Endothelial cell of umbilical vein (primary cell): ENCODE measurements at regions not wholly inside any gene's neighbourhood (a gene's known extent, or its start where the extent isn't known, plus 50 kb on each side); places are given as distances from the start of the nearest gene placed in this dataset.
A peak's percentile ranks its signal among the peaks of the same experiment; 100 is the strongest.

ENCODE experiments used
- BruUV-seq: library from RNA; stranded (reverse); fragments of 400-500 nt; replicated peaks from 2 replicates; lab custom pipeline; 2021; lab: Mats Ljungman, UMichigan
- CTCF ChIA-PET: fragments of 300-600, 350-600 bp; sonication (Branson Sonifier 250); formaldehyde crosslinking; loops from one replicate; lab custom pipeline; 2021; ENCODE audit warnings: antibody characterized with exemption, inconsistent platforms; lab: Charles Lee
- POLR2A ChIA-PET: fragments of 300-600, 350-600 bp; sonication (Branson Sonifier 250); formaldehyde crosslinking; loops from one replicate; lab custom pipeline; 2021; ENCODE audit warnings: antibody characterized with exemption, inconsistent platforms; lab: Charles Lee
- DNase-seq: peaks from one replicate; pipeline ENCODE4 v3.0.0-alpha.2; 2011; ENCODE audit warnings: low read depth, low spot score
- FAIRE-seq: peaks from 2 replicates; lab custom pipeline; 2011; peaks lifted over from hg19 to GRCh38; lab: Jason Lieb, UNC
- H2AFZ ChIP-seq: 2 replicates; pipeline ENCODE4 v1.6.0; 2012; ENCODE audit warnings: low read depth, low read length, control low read depth, inconsistent platforms
- H3K27ac ChIP-seq: 2 replicates; pipeline ENCODE4 v1.5.1; 2011; ENCODE audit warnings: low read depth, mild to moderate bottlenecking, control low read depth, low read length, moderate library complexity; ENCODE audit not compliant: insufficient read depth
- H3K27me3 ChIP-seq, 2 experiments: 2 replicates each; pipeline versions ENCODE4 v1.6.0 to v1.6.1; 2011; ENCODE audit warnings: low read length in 2 of 2, mixed read lengths in 1 of 2; ENCODE audit not compliant: control insufficient read depth in 2 of 2, insufficient read depth in 2 of 2
- H3K36me3 ChIP-seq, 2 experiments: 2 replicates in 1 of 2; 3 replicates in 1 of 2; pipeline ENCODE4 v1.5.1; 2011; ENCODE audit warnings: low read length in 2 of 2, mild to moderate bottlenecking in 1 of 2, moderate library complexity in 1 of 2; ENCODE audit not compliant: control insufficient read depth in 2 of 2, insufficient read depth in 2 of 2; ENCODE audit errors: extremely low read depth in 1 of 2
- H3K4me1 ChIP-seq: 3 replicates; pipeline ENCODE4 v1.5.1; 2011; ENCODE audit warnings: mild to moderate bottlenecking, low read length; ENCODE audit not compliant: control insufficient read depth, insufficient read depth; ENCODE audit errors: extremely low read depth
- H3K4me2 ChIP-seq: 2 replicates; pipeline ENCODE4 v1.6.1; 2011; ENCODE audit warnings: low read length, control low read depth, mixed read lengths; ENCODE audit not compliant: insufficient read depth
- H3K4me3 ChIP-seq, 3 experiments: fragments of 200-600 bp in 1 of 3; sonication (generic), shearing (Covaris generic) in 1 of 3; replicated peaks in 1 of 3; 2 replicates each; pipeline ENCODE4 v1.5.1; 2011 to 2016; ENCODE audit warnings: control low read depth in 3 of 3, low read length in 3 of 3, mild to moderate bottlenecking in 2 of 3, inconsistent platforms in 1 of 3, low read depth in 1 of 3, moderate library complexity in 1 of 3; ENCODE audit not compliant: insufficient read depth in 1 of 3
- H3K79me2 ChIP-seq: 2 replicates; pipeline ENCODE4 v1.6.0; 2012; ENCODE audit warnings: low read length, inconsistent platforms; ENCODE audit not compliant: control insufficient read depth, insufficient read depth
- H3K9ac ChIP-seq: replicated peaks from 2 replicates; pipeline ENCODE3; 2011; ENCODE audit warnings: low read length, control low read depth; ENCODE audit not compliant: insufficient read depth; ENCODE audit errors: extremely low read depth
- H3K9me1 ChIP-seq: replicated peaks from 3 replicates; pipeline ENCODE4 v1.6.0; 2011; ENCODE audit warnings: mild to moderate bottlenecking, low read length; ENCODE audit not compliant: control insufficient read depth, insufficient read depth; ENCODE audit errors: extremely low read depth
- H3K9me3 ChIP-seq: replicated peaks from 2 replicates; pipeline ENCODE4 v1.5.1; 2012; ENCODE audit warnings: low read length, inconsistent platforms; ENCODE audit not compliant: control insufficient read depth, insufficient read depth
- H4K20me1 ChIP-seq: replicated peaks from 2 replicates; pipeline ENCODE3; 2011; ENCODE audit warnings: mild to moderate bottlenecking, low read length; ENCODE audit not compliant: control insufficient read depth, insufficient read depth; ENCODE audit errors: extremely low read depth
- GATA2 ChIP-seq: IDR thresholded peaks from 2 replicates; pipeline ENCODE4 v1.7.0; 2011; ENCODE audit warnings: low read depth, mild to moderate bottlenecking, moderate library complexity, mixed read lengths, low read length; ENCODE audit not compliant: insufficient read length, insufficient read depth
- MYC ChIP-seq: IDR thresholded peaks from one replicate; pipeline ENCODE4 v1.6.1; 2011; ENCODE audit warnings: mild to moderate bottlenecking, low read depth, low read length
- POLR2A ChIP-seq: IDR thresholded peaks from 2 replicates; pipeline ENCODE4 v1.6.1; 2012; ENCODE audit warnings: low read depth, mild to moderate bottlenecking, control low read depth, low read length
- dilution Hi-C: fragments of 300-500 bp; cut with MboI; formaldehyde crosslinking; loops from one replicate; pipeline ENCODE4 v1.15.0; 2019; ENCODE audit warnings: low sequenced_read_pairs; ENCODE audit not compliant: extremely low pct_ligation_motif_present
- intact Hi-C: fragments of 100-400 bp; cut with micrococcal nuclease; formaldehyde crosslinking; loops from one replicate; pipeline ENCODE4 v1.10.0; 2022
- TF ChIP-seq, protein P1 (sequence below): IDR thresholded peaks from 2 replicates; pipeline ENCODE4 v1.6.1; 2011; ENCODE audit not compliant: insufficient read depth, insufficient read length
- TF ChIP-seq, protein P2 (sequence below), 2 donors: IDR thresholded peaks; 1 replicate in 1 of 2; 2 replicates in 1 of 2; pipeline ENCODE4 v1.5.1; 2011; ENCODE audit warnings: low read length in 2 of 2, mild to moderate bottlenecking in 2 of 2, moderate library complexity in 2 of 2, control low read depth in 1 of 2, inconsistent platforms in 1 of 2, low read depth in 1 of 2; ENCODE audit not compliant: insufficient read depth in 1 of 2; ENCODE audit errors: extremely low read depth in 1 of 2

DNA sequence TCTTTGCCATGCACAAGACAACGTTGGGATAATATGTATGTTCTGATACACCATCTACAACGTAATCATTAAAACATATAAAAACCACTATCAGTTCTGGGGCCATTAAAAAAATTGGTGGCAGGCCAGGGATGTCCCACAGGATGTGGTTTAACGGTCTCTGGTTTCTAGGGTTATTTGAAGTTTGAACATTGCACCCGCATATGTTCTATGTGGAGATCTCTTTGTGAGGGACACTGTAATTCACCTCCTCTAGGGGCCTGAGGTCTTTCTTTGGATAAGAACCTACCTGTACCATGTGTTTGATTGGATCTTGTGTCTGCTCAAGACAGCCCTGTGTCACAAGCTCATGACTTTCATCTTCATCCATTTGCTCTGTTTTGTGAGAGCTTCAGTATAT is 73.2 kb downstream of the GGTLC2 start:
- Histone ChIP-seq H3K9ac (no peak overlapping the region), H3K4me2 (no peak overlapping the region), H2AFZ (no peak overlapping the region), H3K9me3 (no peaks in the 10 kb centered on the region), H4K20me1 (no peaks in the 10 kb centered on the region), H3K27ac (no peak overlapping the region), H3K9me1 (no peaks in the 10 kb centered on the region), H3K27me3 (peaks cover 0 to 7% of the 10 kb centered on the region in 2 experiments), H3K36me3 (no peaks in the 10 kb centered on the region), H3K79me2 (no peaks in the 10 kb centered on the region), H3K4me3 (no peak overlapping the region), H3K4me1 (no peaks in the 10 kb centered on the region)
- DNase-seq (no peak), FAIRE-seq (no peak)
- intact Hi-C loops, result no loop called here
- TF ChIP-seq, protein P1, sequence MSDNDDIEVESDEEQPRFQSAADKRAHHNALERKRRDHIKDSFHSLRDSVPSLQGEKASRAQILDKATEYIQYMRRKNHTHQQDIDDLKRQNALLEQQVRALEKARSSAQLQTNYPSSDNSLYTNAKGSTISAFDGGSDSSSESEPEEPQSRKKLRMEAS, result no peak
- TF ChIP-seq POLR2A (no peak), GATA2 (no peak), MYC (no peak)
- TF ChIP-seq, protein P2, sequence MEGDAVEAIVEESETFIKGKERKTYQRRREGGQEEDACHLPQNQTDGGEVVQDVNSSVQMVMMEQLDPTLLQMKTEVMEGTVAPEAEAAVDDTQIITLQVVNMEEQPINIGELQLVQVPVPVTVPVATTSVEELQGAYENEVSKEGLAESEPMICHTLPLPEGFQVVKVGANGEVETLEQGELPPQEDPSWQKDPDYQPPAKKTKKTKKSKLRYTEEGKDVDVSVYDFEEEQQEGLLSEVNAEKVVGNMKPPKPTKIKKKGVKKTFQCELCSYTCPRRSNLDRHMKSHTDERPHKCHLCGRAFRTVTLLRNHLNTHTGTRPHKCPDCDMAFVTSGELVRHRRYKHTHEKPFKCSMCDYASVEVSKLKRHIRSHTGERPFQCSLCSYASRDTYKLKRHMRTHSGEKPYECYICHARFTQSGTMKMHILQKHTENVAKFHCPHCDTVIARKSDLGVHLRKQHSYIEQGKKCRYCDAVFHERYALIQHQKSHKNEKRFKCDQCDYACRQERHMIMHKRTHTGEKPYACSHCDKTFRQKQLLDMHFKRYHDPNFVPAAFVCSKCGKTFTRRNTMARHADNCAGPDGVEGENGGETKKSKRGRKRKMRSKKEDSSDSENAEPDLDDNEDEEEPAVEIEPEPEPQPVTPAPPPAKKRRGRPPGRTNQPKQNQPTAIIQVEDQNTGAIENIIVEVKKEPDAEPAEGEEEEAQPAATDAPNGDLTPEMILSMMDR (IDR thresholded peaks at IDR 0.05; ENCODE audit: extremely low read depth in 1 of 2, insufficient read depth in 1 of 2, low read depth in 1 of 2, low read length in 2 of 2), result no peak
- dilution Hi-C loops, result no loop called here
- BruUV-seq, result no TSS peak
- POLR2A ChIA-PET, result no interaction called here
- CTCF ChIA-PET, result interaction anchor here (1.2 kb wide), 1 partner anchor 8 kb away, joined by 6 read pairs; no protein-coding TSS in a partner anchor

DNA sequence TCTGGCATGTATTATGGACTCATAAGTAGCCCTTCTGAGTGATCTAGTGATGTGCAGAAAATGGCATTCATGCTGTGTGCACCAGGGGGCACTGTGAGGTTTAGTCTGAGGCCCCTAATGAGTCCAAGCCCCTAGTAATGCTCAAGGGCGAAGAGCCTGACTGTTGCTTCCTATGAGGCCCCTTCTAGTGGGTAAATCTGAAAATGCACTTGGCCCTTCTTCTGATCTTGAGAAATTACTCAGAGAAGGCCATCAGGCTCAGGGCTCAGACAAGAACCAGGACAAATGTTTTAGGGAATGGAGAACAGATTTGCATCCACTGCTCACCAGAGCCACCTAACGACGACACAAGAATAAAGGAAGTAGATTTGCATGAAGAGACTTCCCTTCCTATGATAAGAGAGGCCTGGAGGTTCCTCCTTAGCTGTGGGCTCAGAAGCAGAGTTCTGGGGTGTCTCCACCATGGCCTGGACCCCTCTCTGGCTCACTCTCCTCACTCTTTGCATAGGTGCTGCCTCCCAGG is 75.8 kb downstream of the GGTLC2 start:
- Histone ChIP-seq H3K9me1 (no peaks in the 10 kb centered on the region), H3K27me3 (peaks cover 2 to 13% of the 10 kb centered on the region in 2 experiments), H3K4me1 (no peaks in the 10 kb centered on the region), H3K4me3 (no peak overlapping the region), H3K4me2 (no peak overlapping the region), H3K36me3 (no peaks in the 10 kb centered on the region), H2AFZ (peak overlapping the region; percentile 59), H3K9me3 (no peaks in the 10 kb centered on the region), H3K27ac (no peak overlapping the region), H3K79me2 (no peaks in the 10 kb centered on the region), H4K20me1 (no peaks in the 10 kb centered on the region), H3K9ac (no peak overlapping the region)
- dilution Hi-C loops, result no loop called here
- intact Hi-C loops, result no loop called here
- DNase-seq, result peak; percentile 69
- no TSS peak for BruUV-seq
- ChIA-PET CTCF (interaction anchor here (0.8 to 3.2 kb wide), 8 partner anchors 11 to 256 kb away, joined by 3 to 20 read pairs (median 4); no protein-coding TSS in a partner anchor), POLR2A (no interaction called here)
- peak; percentile 65 for FAIRE-seq
- TF ChIP-seq, protein P2 (IDR thresholded peaks at IDR 0.05; ENCODE audit: extremely low read depth in 1 of 2, insufficient read depth in 1 of 2, low read depth in 1 of 2, low read length in 2 of 2), result peak; percentile 72 to 74
- no peak for TF ChIP-seq GATA2
